GM19035 (cell line): ENCODE measurements at regions not wholly inside any gene's neighbourhood (a gene's known extent, or its start where the extent isn't known, plus 50 kb on each side); places are given as distances from the start of the nearest gene placed in this dataset.

Experiments
- ATAC-seq: cut with Tn5 transposase; IDR thresholded peaks from one replicate; pipeline ENCODE4 v1.9.1; 2021; ENCODE audit not compliant: unreplicated experiment

GRCh38 chr5:50963971-50964745 is 297.7 kb downstream of the PARP8 start:
- no peak for ATAC-seq

- ATAC-seq, result no peak
These were observed 298.6 kb downstream of the PARP8 start for GRCh38 chr5:50964746-50965653.

- no peak for ATAC-seq
These were observed 299.4 kb downstream of the PARP8 start for GRCh38 chr5:50965654-50966375.

- ATAC-seq, result no peak
These were observed 300.6 kb downstream of the PARP8 start for GRCh38 chr5:50967009-50967562.

- ATAC-seq, result no peak
These were observed 301.3 kb downstream of the PARP8 start for GRCh38 chr5:50967563-50968355.

GRCh38 chr5:50968356-50969149 is 302.1 kb downstream of the PARP8 start:
- no peak for ATAC-seq

GRCh38 chr5:50969151-50970031 is 303.0 kb downstream of the PARP8 start:
- ATAC-seq, result no peak

GRCh38 chr5:50975840-50976239 is 309.4 kb downstream of the PARP8 start:
- no peak for ATAC-seq

GRCh38 chr5:50978924-50979323 is 312.5 kb downstream of the PARP8 start:
- no peak for ATAC-seq

DNA sequence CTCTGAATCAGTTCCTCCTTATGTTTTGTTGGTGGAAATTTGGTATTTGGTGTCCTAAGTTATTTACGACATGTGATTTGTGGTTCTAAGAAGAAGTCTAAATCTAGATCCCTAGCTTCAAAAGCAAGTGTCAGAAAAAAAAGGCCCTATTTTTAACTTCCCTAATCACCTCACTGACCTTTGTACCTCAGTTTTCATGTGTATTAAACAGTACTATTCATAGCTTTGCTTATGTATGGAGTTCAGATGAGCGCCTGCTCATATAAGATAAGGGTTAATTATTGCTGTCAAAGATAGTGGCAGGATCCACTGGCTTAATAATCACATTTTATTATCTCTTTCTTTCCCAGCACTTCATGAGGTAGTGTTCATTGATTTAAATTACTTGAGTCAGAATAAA is 318.2 kb downstream of the PARP8 start:
- ATAC-seq, result no peak

GRCh38 chr5:50990296-50990924 is 324.0 kb downstream of the PARP8 start:
- no peak for ATAC-seq

DNA sequence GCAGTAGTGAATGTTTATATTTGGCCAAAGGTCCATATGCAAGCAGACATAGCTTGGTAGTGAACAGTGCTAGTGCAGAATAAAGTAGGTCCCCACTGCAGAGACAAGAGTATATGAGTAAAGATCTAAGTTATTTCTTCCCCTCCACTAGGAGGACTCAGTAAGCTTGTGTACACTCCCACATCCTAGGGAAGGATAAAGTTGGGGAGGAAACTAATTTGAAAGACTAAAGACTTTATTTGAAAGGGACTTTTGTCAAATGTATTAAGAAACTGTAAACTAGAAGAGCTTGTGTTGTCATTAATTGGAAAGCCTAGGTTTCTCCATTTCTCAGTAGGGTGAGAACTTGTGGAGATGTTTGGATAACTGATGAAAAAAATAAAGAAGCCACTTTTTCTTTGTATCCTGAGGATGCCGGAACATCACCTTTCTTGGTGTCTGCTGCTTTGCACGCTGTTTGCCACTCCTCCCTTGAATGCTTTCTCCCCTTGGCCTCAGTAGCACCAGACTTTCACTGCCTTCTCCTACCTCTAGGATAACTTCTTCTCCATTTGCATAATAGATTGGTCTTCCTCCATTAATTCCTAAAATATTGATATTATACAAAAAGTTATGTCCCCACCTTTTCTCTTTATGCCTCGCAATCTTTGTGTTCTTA is 329.0 kb downstream of the PARP8 start:
- no peak for ATAC-seq

DNA sequence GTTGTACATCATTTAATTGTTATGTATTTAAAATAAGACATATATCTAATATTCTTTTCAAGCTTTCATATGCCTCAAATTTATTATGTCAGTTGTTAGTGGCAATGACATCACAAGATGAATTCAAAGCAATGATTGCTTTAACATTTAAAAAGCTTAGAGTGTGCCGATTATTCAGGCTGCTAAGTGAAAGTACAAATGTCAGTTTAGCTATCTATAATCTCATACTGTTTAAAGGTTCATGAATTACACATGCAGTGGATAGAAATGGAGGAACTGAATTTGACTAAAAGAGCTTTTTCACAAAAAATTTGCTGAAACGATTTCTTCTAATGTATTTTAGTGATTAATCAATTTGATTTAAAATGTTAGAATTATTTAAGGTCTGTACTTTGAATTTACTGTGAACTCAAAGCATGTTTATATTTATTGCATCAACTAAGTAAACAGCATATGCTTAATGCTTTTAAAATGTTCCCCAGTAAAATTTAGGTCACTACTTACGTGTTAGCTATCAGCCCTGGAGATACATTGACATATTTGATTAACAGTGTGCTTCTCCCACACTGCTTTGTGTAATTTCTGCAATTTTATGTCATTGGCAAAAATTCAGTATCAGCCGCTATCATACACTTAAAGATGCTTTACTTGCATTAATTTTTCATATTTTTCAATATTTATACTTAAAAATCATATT is 334.9 kb downstream of the PARP8 start:
- ATAC-seq, result no peak

DNA sequence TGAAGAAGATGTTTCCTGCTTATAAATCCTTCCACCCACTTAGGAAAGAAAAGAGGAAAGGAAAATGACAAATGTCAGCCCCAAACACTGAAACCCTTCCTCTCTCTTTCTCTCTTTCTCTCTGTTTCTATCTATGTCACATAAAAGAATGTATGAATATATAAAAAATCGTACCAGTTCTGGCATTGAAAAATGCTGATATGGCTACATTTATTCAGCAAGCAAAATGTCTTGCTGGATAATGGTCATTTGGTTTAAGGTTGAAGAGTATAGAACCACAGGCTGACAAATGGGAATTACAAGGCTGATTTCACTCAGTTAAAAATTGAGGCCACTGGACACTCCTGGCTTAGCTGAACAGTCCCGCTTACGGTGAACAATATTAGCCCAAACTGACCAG is 335.9 kb downstream of the PARP8 start:
- no peak for ATAC-seq

DNA sequence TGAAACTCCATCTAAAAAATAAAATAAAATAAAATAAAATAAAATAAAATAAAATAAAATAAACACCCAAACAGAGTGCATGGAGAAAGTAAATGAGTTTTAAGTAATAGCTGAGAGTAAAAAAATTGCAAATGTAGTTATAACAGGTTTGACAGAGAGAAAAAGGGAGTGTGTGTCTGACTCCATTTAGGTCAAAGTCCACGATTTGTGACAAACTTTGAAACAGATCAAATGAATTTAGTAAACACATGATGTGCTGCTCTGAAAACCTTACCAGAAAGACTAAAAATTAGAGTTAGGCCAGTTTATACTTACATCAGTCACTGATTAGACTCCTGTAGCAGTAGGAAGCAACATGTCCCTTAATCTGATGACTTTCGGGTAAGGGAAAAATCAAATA is 346.6 kb downstream of the PARP8 start:
- ATAC-seq, result no peak

DNA sequence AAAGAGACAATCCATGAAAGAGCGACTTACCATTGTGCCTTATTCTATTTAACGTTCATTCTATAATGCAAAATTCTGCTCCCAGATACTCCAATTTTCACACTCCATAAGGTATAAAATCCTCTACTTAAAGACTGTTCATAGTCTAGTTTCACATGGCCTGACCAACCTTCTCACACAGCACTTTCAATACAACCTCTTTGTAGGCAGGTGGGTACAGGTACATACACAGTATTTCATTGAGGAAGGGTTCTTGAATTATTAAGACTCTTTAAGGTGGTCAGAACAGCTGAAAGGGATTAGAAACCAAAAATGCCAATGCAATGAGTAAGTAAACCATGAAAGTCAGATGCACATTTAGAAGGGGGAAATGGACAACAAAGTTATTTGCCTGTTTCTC is 352.0 kb downstream of the PARP8 start:
- ATAC-seq, result no peak

- no peak for ATAC-seq
These were observed 357.8 kb downstream of the PARP8 start for GRCh38 chr5:51024263-51024662.
